Right lobe of liver (tissue), 6 donors: ENCODE measurements at regions not wholly inside any gene's neighbourhood (a gene's known extent, or its start where the extent isn't known, plus 50 kb on each side); places are given as distances from the start of the nearest gene placed in this dataset.
A peak's percentile ranks its signal among the peaks of the same experiment; 100 is the strongest.

Experiments
- ATAC-seq, 4 donors: fragments of 200-7000 bp; cut with Tn5 transposase; one replicate each; pipeline ENCODE4 v1.9.1; 2020; ENCODE audit warnings: mild to moderate bottlenecking in 4 of 4, moderate library complexity in 4 of 4
- DNase-seq, 3 donors: peaks; one replicate each; pipeline ENCODE4 v3.0.0-alpha.2; 2020
- H3K27ac ChIP-seq, 3 donors: fragments of 200-600 bp; one replicate each; pipeline ENCODE4 v1.8.0; 2022
- H3K27me3 ChIP-seq, 2 donors: fragments of 200-600 bp; one replicate each; pipeline ENCODE4 v1.8.0; 2022
- H3K36me3 ChIP-seq, 4 donors: fragments of 200-600 bp; sonication (generic) in 1 of 4; one replicate each; pipeline versions ENCODE4 v1.5.1 to v1.8.0; 2017 to 2022; ENCODE audit warnings: control low read depth in 1 of 4
- H3K4me1 ChIP-seq, 4 donors: fragments of 200-600 bp; sonication (generic) in 1 of 4; one replicate each; pipeline versions ENCODE4 v1.5.1 to v1.8.0; 2017 to 2022; ENCODE audit warnings: control low read depth in 1 of 4
- H3K4me3 ChIP-seq, 3 donors: fragments of 200-600 bp; one replicate each; pipeline ENCODE4 v1.8.0; 2022
- H3K9me3 ChIP-seq, 4 donors: fragments of 200-600 bp; sonication (generic) in 1 of 4; one replicate each; pipeline versions ENCODE4 v1.5.1 to v1.8.0; 2017 to 2022; ENCODE audit warnings: control low read depth in 1 of 4
- CTCF ChIP-seq, 4 donors: fragments of 200-600 bp in 3 of 4; fragments of 450-650 bp in 1 of 4; IDR thresholded peaks; one replicate each; pipeline versions ENCODE4 v1.5.1 to v1.8.0; 2016 to 2022; ENCODE audit warnings: antibody characterized with exemption in 4 of 4, mild to moderate bottlenecking in 2 of 4
- POLR2A ChIP-seq: fragments of 450-650 bp; IDR thresholded peaks from one replicate; pipeline ENCODE4 v1.6.1; 2017; ENCODE audit warnings: antibody characterized with exemption, mild to moderate bottlenecking
- whole genome bisulfite sequencing: methylation state at CpG from one replicate; pipeline ENCODE4 v1.1.6; 2018; ENCODE audit warnings: low coverage, low lambda C conversion rate; ENCODE audit not compliant: insufficient coverage; ENCODE audit errors: missing lambda C conversion rate; 5-methylcytosine and 5-hydroxymethylcytosine counted together
- intact Hi-C, 2 donors: fragments of 100-400 bp; cut with DNase I; formaldehyde crosslinking; loops; one replicate each; pipeline versions ENCODE4 v1.11.2 to v1.14.1; 2022
- donor health status: DM: no; HTN: yes; CAD: no.
- donor health status: DM: no; HTN: no; CAD: no.
- donor health status: DM: no; HTN: no; CAD: no.
- donor health status: DM: no; HTN: yes; CAD: no.
- donor health status: DM: no; HTN: yes; CAD: no.

GRCh38 chr5:145360936-145361335, 474.2 kb downstream of the PRELID2 start:
- Histone ChIP-seq H3K9me3 (no peaks in the 10 kb centered on the region), H3K4me3 (no peak overlapping the region), H3K36me3 (no peaks in the 10 kb centered on the region), H3K27me3 (no peaks in the 10 kb centered on the region), H3K27ac (no peak overlapping the region), H3K4me1 (no peaks in the 10 kb centered on the region)
- TF ChIP-seq POLR2A (no peak), CTCF (IDR thresholded peaks at IDR 0.05) (no peak)
- ATAC-seq, result no peak
- DNase-seq, result no peak
- intact Hi-C loops, result no loop called here

- TF ChIP-seq POLR2A (no peak), CTCF (IDR thresholded peaks at IDR 0.05) (no peak)
Observed at GRCh38 chr5:145350513-145350912, 484.6 kb downstream of the PRELID2 start.

GRCh38 chr5:145347026-145347616, 488.0 kb downstream of the PRELID2 start:
- peak in 1 of 4 donors; percentile 28 for ATAC-seq
- Histone ChIP-seq H3K27me3 (no peaks in the 10 kb centered on the region), H3K27ac (no peak overlapping the region), H3K9me3 (no peaks in the 10 kb centered on the region), H3K4me1 (no peaks in the 10 kb centered on the region), H3K4me3 (no peak overlapping the region), H3K36me3 (no peaks in the 10 kb centered on the region)
- DNase-seq, result no peak
- WGBS, result 31% methylated on average over 4 of the region's 4 CpGs
- intact Hi-C loops, result no loop called here
- TF ChIP-seq CTCF (IDR thresholded peaks at IDR 0.05) (peak in 2 of 4 donors; percentile 16 to 40), POLR2A (no peak)

More at GRCh38 chr5:145350513-145350912, 484.6 kb downstream of the PRELID2 start:
- Histone ChIP-seq H3K27me3 (no peaks in the 10 kb centered on the region), H3K4me3 (no peak overlapping the region), H3K9me3 (no peaks in the 10 kb centered on the region), H3K27ac (no peak overlapping the region), H3K4me1 (no peaks in the 10 kb centered on the region), H3K36me3 (no peaks in the 10 kb centered on the region)
- intact Hi-C loops, result no loop called here
- 55% methylated on average over 1 of the region's 1 CpG for WGBS
- ATAC-seq (no peak), DNase-seq (no peak)

GRCh38 chr5:145345511-145346287, 489.4 kb downstream of the PRELID2 start:
- TF ChIP-seq POLR2A (no peak), CTCF (IDR thresholded peaks at IDR 0.05) (no peak)
- 77% methylated on average over 3 of the region's 3 CpGs for WGBS
- no peak overlapping the region for H3K27ac ChIP-seq
- no peaks in the 10 kb centered on the region for H3K36me3 ChIP-seq
- DNase-seq (no peak), ATAC-seq (no peak)
- no peaks in the 10 kb centered on the region for H3K27me3 ChIP-seq
- no peaks in the 10 kb centered on the region for H3K4me1 ChIP-seq
- no peak overlapping the region for H3K4me3 ChIP-seq
- intact Hi-C loops, result no loop called here
- no peaks in the 10 kb centered on the region for H3K9me3 ChIP-seq
